ENCODE measurements at regions not wholly inside any gene's neighbourhood (a gene's known extent, or its start where the extent isn't known, plus 50 kb on each side); places are given as distances from the start of the nearest gene placed in this dataset.

DNA sequence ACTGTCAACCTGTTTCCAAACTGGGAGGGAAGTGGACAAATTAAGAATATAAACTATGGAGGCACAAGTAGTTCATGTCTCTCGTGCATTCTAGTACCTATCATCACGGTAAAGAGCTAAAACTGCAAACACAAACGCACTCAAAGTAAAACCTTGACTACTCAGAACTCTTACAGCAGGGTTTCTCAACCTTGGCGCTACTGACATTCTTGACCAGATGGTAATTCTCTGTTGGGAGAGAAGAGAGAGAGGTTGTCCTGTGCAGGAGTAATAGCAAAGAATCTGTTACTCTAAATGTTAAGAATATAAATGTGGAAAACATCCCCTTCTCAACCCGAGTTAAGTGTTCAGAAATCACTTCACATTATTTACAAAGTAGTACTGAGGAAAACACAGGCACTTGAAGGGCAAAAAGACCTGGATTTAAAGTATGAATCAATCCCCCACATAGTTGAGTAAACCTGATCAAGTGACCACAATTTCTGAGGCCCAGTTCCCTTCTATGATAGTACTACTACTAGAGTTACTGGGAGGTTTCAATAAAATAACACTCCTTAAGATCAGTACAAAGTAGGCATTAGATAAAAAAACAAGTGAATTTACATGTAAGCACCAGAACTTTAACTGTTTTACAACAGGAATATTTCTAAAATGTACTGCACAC is 73.1 kb upstream of the ARHGAP32 start:
- no peak for DNase-seq

DNA sequence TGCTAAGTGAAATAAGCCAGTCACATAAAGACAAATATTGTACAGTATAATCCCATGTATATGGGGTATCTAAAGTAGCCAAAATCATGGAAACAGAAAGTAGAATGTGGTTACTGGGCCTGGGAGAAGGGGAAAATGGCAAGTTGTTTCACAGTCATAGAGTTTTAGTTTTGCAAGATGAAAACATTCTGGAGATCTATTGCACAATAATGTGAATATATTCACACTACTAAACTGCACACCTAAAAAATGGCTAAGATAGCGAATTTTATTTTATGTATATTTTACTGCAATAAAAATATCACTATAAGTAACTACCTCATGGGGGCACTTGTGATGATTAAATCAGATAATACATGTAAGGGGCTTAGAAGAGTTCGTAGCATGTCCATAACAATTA is 72.0 kb upstream of the ARHGAP32 start:
- DNase-seq = no peak

DNA sequence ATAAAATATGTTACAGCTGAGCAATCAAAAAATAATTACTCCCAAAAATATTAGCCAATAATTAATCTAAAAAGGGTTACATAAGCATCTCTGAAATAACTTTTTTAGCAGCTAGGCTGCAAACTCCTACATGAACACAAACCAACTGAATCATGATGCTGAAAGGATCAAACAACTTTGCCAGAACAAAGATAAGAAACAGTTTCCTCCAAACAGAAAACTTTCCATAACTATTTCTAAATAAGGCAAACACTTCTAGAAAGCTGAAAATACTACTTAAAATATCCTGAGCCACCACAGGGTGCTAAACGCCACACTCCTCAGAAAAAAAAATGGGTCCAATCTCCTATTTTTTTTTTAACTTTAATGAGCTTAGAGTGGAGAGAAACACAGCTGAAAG is 68.6 kb upstream of the ARHGAP32 start:
- DNase-seq = no peak

DNA sequence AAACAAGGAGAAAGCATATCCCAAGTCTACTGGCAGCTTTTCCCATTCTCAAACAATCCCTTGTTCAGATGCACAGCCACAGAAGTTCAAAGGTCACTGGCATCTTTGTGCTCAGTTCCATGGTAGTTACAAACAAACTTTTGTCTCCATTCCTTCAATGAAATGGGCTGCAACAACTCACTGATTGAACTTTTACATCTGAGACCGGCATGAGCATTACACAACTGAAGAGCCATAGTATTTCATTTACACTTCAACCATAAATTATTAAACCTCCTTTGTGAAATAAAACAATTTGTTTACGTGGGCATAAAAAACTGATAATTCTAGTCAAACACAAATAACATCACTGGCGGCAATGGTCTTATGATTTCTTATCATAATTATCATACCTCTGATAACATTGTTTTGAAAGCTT is 67.8 kb upstream of the ARHGAP32 start:
- peak; percentile 22 to 88 for DNase-seq

DNA sequence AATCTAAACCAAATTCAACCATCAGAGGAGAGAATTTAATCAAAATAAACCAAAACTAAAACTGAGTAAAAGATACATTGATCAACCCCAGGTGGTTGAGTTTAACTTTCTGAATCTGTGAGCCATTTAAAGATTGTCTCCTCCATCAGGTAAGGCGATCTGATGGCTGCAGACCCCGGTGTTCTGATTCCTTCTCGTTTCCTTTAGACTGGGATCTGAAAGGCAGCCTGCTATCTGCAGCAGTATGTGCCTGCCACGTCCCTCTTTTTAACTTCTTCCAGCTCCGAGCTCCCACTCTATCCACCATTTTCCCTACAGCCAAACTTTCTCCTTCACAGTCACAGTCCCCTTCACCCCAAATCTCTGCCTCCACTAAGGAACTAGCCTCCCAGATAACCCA is 66.1 kb upstream of the ARHGAP32 start:
- no peak for DNase-seq

DNA sequence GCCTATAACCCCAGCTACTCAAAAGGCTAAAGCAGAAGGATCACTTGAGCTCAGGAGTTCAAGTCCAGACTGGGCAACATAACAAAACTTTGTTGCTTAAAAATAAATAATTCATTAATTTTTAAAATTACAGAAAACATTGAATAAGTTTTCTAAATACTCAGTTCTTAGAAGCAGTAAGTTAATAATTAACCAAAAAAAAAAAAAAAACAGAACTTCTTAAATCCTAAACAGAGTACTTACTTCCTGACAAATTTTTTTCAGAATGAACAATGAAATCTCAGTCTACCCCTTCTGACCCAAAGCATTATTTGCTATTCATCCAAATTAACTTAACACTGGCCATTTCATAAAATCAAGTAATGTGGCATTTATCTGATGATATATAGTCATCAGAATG is 65.4 kb upstream of the ARHGAP32 start:
- no peak for DNase-seq

DNA sequence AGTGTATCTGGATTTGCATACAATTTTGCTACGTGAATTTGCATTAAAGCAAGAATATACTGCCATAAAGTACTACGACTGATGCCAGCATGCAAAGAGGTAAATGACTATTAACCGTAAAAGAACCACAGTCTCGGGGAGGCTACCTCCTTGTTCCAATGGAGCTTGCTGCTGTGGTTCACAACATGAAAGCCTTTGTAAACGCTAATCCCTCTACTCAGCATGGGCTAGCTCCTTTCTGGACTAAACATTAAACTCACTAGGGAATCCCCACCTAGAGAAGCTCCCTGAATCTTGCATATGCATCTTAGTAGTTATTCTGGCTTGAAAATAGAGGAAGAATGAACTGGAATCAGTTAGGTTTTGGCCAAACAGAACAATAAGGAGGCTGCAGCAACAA is 60.5 kb upstream of the ARHGAP32 start:
- DNase-seq = no peak

DNA sequence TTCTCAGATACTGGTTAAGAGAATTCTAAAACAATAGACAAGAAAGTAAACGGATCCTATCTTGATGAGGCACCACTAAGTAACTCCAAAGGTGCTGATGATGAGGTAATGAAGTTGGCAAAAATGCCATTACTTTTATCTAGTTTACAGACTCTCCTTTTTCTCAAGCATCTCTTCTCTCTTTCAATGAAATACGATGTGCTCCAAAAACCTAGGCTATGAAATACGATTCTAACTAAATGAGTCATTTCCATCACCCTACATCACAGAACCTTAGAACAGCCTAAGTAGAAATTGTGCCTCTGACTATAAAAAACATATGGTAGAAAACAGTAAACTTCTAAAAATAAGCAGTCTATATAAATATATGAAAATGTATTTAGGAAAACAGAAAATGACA is 58.9 kb upstream of the ARHGAP32 start:
- DNase-seq = no peak

DNA sequence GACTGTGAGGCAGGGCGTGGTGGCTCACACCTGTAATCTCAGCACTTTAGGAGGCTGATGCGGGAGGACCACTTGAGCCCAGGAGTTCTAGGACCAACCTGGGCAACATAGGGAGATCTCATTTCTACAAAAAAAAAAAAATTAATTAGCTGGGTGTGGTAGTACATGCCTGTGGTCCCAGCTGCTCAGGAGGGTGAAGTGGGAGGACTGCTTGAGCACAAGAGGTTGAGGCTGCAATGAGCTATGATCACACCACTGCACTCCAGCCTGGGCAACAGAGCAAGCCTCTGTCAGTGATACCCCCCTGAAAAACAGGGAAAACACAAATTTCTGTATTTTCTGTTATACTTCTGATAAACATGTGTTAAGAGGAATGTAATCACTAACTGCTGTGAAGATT is 57.8 kb upstream of the ARHGAP32 start:
- DNase-seq = no peak

DNA sequence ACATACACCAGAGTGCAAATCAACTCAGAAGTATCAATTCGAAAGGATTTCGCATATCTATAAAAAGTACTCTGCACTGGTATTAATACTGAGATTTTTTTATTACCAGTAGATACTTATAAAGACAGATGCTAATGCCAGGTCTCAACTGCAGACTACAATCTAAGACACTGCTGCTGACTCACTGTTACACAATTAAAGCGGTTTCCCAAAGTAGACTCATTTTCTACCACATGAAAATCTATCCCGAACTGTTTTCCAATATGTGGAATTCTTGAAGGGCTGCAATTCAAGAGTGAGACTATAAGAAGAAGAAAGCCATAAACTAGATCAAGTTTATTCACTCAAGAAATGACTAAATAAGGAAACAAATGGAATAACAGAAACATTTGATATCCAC is 57.2 kb upstream of the ARHGAP32 start:
- DNase-seq = no peak

DNA sequence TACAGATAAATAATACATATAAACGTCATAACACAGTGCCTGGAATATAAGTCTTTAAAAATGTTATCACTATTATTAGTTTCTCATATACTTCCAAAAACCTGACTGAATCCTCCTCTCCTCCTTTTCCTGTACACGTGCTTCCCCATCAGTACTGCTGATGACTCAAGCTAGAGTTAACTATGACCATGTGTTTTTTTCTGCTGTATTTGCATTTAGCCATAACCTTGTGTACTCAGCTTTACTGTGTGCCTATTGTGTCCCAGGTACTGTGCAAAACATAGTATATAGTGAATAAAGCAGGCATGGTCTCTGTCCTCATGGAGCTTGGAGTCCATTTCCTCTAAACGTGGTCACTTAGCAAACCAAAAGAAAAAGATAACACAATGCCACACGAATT is 56.5 kb upstream of the ARHGAP32 start:
- no peak for DNase-seq

DNA sequence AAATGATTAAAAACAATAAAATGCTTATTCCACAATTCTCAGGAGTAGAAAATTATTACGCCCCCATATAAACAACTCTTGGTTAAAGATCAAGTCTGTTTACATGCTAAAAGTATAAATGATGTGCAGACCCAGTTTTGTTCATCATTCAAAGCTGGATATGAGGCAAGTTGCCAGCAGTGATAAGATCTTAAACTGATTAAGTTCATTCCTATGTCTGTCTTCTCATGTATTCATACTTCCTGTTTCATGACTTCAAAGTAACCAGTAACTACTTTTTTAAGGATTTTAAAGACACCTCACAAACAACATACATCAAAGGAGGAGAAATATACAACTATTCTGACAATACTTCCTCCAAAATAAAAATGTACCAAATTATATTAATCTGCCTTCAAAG is 55.0 kb upstream of the ARHGAP32 start:
- DNase-seq = no peak

DNA sequence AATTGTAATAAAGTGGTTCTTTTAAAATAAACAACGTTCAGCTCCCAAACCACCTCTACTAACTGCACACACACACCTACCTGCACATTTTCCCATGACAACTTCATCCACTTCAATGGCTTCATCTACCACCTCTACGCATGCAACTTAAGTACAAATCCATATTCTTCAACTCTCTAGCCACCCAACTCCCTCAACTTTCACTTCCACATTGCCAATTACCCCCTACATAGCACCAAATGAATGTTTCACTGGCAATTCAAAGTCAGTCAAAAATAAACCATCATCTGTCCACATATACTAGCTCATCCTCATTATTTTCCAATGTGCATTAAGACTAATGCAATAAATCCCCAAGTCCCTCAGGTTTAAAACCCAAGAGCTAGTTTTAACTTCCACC is 50.7 kb upstream of the ARHGAP32 start:
- DNase-seq = no peak

Measured in hippocampal formation (tissue), 2 donors.